ENCODE measurements at regions not wholly inside any gene's neighbourhood (a gene's known extent, or its start where the extent isn't known, plus 50 kb on each side); places are given as distances from the start of the nearest gene placed in this dataset.

- no peak for DNase-seq
Measured at GRCh38 chrX:68944211-68944610, 115.4 kb downstream of the EFNB1 start.

- DNase-seq: no peak
Measured at GRCh38 chrX:68942840-68943239, 114.0 kb downstream of the EFNB1 start.

- peak; percentile 55 for DNase-seq
Measured at GRCh38 chrX:68942104-68942503, 113.3 kb downstream of the EFNB1 start.

GRCh38 chrX:68941385-68941952 lies 112.6 kb downstream of the EFNB1 start:
- no peak for DNase-seq

- DNase-seq: no peak
Measured at GRCh38 chrX:68940601-68941000, 111.8 kb downstream of the EFNB1 start.

GRCh38 chrX:68939868-68940267 lies 111.0 kb downstream of the EFNB1 start:
- DNase-seq: no peak

GRCh38 chrX:68938244-68939004 lies 109.6 kb downstream of the EFNB1 start:
- DNase-seq: no peak

GRCh38 chrX:68937581-68937980 lies 108.8 kb downstream of the EFNB1 start:
- DNase-seq: no peak

GRCh38 chrX:68936608-68937007 lies 107.8 kb downstream of the EFNB1 start:
- no peak for DNase-seq

- DNase-seq: no peak
Measured at GRCh38 chrX:68936126-68936525, 107.3 kb downstream of the EFNB1 start.

GRCh38 chrX:68935362-68935761 lies 106.5 kb downstream of the EFNB1 start:
- DNase-seq: no peak

GRCh38 chrX:68934922-68935321 lies 106.1 kb downstream of the EFNB1 start:
- DNase-seq: no peak

GRCh38 chrX:68934421-68934820 lies 105.6 kb downstream of the EFNB1 start:
- no peak for DNase-seq

- DNase-seq: no peak
Measured at GRCh38 chrX:68932611-68933010, 103.8 kb downstream of the EFNB1 start.

GRCh38 chrX:68931345-68931744 lies 102.5 kb downstream of the EFNB1 start:
- DNase-seq: no peak

- no peak for DNase-seq
Measured at GRCh38 chrX:68930542-68931317, 101.9 kb downstream of the EFNB1 start.

- no peak for DNase-seq
Measured at GRCh38 chrX:68929332-68930150, 100.7 kb downstream of the EFNB1 start.

- no peak for DNase-seq
Measured at GRCh38 chrX:68928401-68928800, 99.6 kb downstream of the EFNB1 start.

- no peak for DNase-seq
Measured at GRCh38 chrX:68927178-68927577, 98.4 kb downstream of the EFNB1 start.

- no peak for DNase-seq
Measured at GRCh38 chrX:68923147-68923546, 94.3 kb downstream of the EFNB1 start.

GRCh38 chrX:68922013-68922412 lies 93.2 kb downstream of the EFNB1 start:
- DNase-seq: no peak

- DNase-seq: no peak
Measured at GRCh38 chrX:68920561-68920960, 91.7 kb downstream of the EFNB1 start.

GRCh38 chrX:68919707-68920106 lies 90.9 kb downstream of the EFNB1 start:
- DNase-seq: no peak
